ENCODE measurements at regions not wholly inside any gene's neighbourhood (a gene's known extent, or its start where the extent isn't known, plus 50 kb on each side); places are given as distances from the start of the nearest gene placed in this dataset.
"Not testable (repeated sequence)": the region's sequence is repeated elsewhere in the genome, so short reads cannot be mapped to it uniquely, and the experiment has no call there.

- DNase-seq: peak; percentile 7
- H3K4me1 Mint-ChIP-seq: no peaks in the 10 kb centered on the region
- no peak for TF ChIP-seq CTCF (IDR thresholded peaks at IDR 0.05)
- no peaks in the 10 kb centered on the region for H3K36me3 Mint-ChIP-seq (ENCODE audit: low read depth)
- no peak overlapping the region for H3K4me3 Mint-ChIP-seq
- H3K27me3 Mint-ChIP-seq (ENCODE audit: low read depth, poor library complexity): no peaks in the 10 kb centered on the region
- H3K9me3 Mint-ChIP-seq: peaks cover 23% of the 10 kb centered on the region
- H3K27ac Mint-ChIP-seq: no peak overlapping the region
Measured at GRCh38 chr13:90032841-90033493, 1314.5 kb upstream of the MIR17HG start.

- peaks cover 10% of the 10 kb centered on the region for H3K9me3 Mint-ChIP-seq
- H3K27me3 Mint-ChIP-seq (ENCODE audit: low read depth, poor library complexity): no peaks in the 10 kb centered on the region
- H3K36me3 Mint-ChIP-seq (ENCODE audit: low read depth): no peaks in the 10 kb centered on the region
- H3K4me3 Mint-ChIP-seq: no peak overlapping the region
- TF ChIP-seq CTCF (IDR thresholded peaks at IDR 0.05): no peak
- no peak for DNase-seq
- H3K4me1 Mint-ChIP-seq: no peaks in the 10 kb centered on the region
- H3K27ac Mint-ChIP-seq: no peak overlapping the region
Measured at GRCh38 chr13:90039516-90039915, 1308.0 kb upstream of the MIR17HG start.

- Mint-ChIP-seq H3K27ac (no peak overlapping the region), H3K4me1 (no peaks in the 10 kb centered on the region), H3K36me3 (ENCODE audit: low read depth) (peaks cover 5% of the 10 kb centered on the region), H3K4me3 (no peak overlapping the region), H3K9me3 (peaks cover 48% of the 10 kb centered on the region), H3K27me3 (ENCODE audit: low read depth, poor library complexity) (no peaks in the 10 kb centered on the region)
- TF ChIP-seq CTCF (IDR thresholded peaks at IDR 0.05): no peak
- DNase-seq: no peak
Measured at GRCh38 chr13:90047600-90047999, 1299.9 kb upstream of the MIR17HG start.

- DNase-seq: no peak
- TF ChIP-seq CTCF (IDR thresholded peaks at IDR 0.05): no peak
- Mint-ChIP-seq H3K4me3 (no peak overlapping the region), H3K9me3 (peaks cover 40% of the 10 kb centered on the region), H3K27me3 (ENCODE audit: low read depth, poor library complexity) (no peaks in the 10 kb centered on the region), H3K27ac (no peak overlapping the region), H3K4me1 (peaks cover 1% of the 10 kb centered on the region), H3K36me3 (ENCODE audit: low read depth) (peaks cover 5% of the 10 kb centered on the region)
Measured at GRCh38 chr13:90049989-90050671, 1297.4 kb upstream of the MIR17HG start.

GRCh38 chr13:90055121-90055520, 1292.4 kb upstream of the MIR17HG start:
- TF ChIP-seq CTCF (IDR thresholded peaks at IDR 0.05): no peak
- DNase-seq: no peak
- no peaks in the 10 kb centered on the region for H3K36me3 Mint-ChIP-seq (ENCODE audit: low read depth)
- H3K4me1 Mint-ChIP-seq: peaks cover 4% of the 10 kb centered on the region
- H3K9me3 Mint-ChIP-seq: no peaks in the 10 kb centered on the region
- H3K27ac Mint-ChIP-seq: no peak overlapping the region
- H3K27me3 Mint-ChIP-seq (ENCODE audit: low read depth, poor library complexity): no peaks in the 10 kb centered on the region
- no peak overlapping the region for H3K4me3 Mint-ChIP-seq

GRCh38 chr13:90055760-90056159, 1291.7 kb upstream of the MIR17HG start:
- no peak for DNase-seq
- H3K27me3 Mint-ChIP-seq (ENCODE audit: low read depth, poor library complexity): no peaks in the 10 kb centered on the region
- H3K9me3 Mint-ChIP-seq: no peaks in the 10 kb centered on the region
- H3K4me3 Mint-ChIP-seq: no peak overlapping the region
- H3K36me3 Mint-ChIP-seq (ENCODE audit: low read depth): no peaks in the 10 kb centered on the region
- no peak for TF ChIP-seq CTCF (IDR thresholded peaks at IDR 0.05)
- H3K4me1 Mint-ChIP-seq: peaks cover 4% of the 10 kb centered on the region
- H3K27ac Mint-ChIP-seq: no peak overlapping the region

GRCh38 chr13:90064226-90064625, 1283.3 kb upstream of the MIR17HG start:
- H3K9me3 Mint-ChIP-seq, H3K27ac Mint-ChIP-seq: not testable (repeated sequence)

More at GRCh38 chr13:90064226-90064625, 1283.3 kb upstream of the MIR17HG start:
- H3K4me3 Mint-ChIP-seq; H3K27me3 Mint-ChIP-seq (ENCODE audit: low read depth, poor library complexity); H3K36me3 Mint-ChIP-seq (ENCODE audit: low read depth); DNase-seq; H3K4me1 Mint-ChIP-seq: not testable (repeated sequence)
